GM23338 (cell line): ENCODE measurements at regions not wholly inside any gene's neighbourhood (a gene's known extent, or its start where the extent isn't known, plus 50 kb on each side); places are given as distances from the start of the nearest gene placed in this dataset.
"Not testable (repeated sequence)": the region's sequence is repeated elsewhere in the genome, so short reads cannot be mapped to it uniquely, and the experiment has no call there.

ENCODE experiments used
- ATAC-seq: fragments of 200-7000 bp; cut with Tn5 transposase; 3 replicates; pipeline ENCODE4 v1.9.1; 2020
- DNase-seq: peaks from one replicate; pipeline ENCODE4 v3.0.0-alpha.2; 2015; ENCODE audit warnings: low spot score
- H2AFZ ChIP-seq: fragments of 200-600 bp; sonication (generic); 2 replicates; pipeline ENCODE4 v1.8.0; 2016; ENCODE audit warnings: antibody characterized with exemption, mild to moderate bottlenecking, moderate library complexity
- H3F3A ChIP-seq: fragments of 200-600 bp; sonication (generic); replicated peaks from 2 replicates; pipeline ENCODE4 v1.8.0; 2017; ENCODE audit warnings: antibody characterized with exemption, mixed run types, low read depth
- H3K27ac ChIP-seq: fragments of 200-600 bp; sonication (generic); 2 replicates; pipeline ENCODE4 v1.6.1; 2016; ENCODE audit warnings: low read depth
- H3K27me3 ChIP-seq: fragments of 200-600 bp; sonication (generic); 2 replicates; pipeline ENCODE4 v1.8.0; 2016; ENCODE audit warnings: mild to moderate bottlenecking, mixed run types, moderate library complexity; ENCODE audit not compliant: insufficient read depth
- H3K36me3 ChIP-seq: fragments of 200-600 bp; sonication (generic); 2 replicates; pipeline ENCODE4 v1.8.0; 2016; ENCODE audit warnings: mild to moderate bottlenecking; ENCODE audit not compliant: insufficient read depth
- H3K4me1 ChIP-seq: fragments of 200-600 bp; sonication (generic); 2 replicates; pipeline ENCODE4 v1.8.0; 2016; ENCODE audit warnings: mild to moderate bottlenecking, moderate library complexity; ENCODE audit not compliant: insufficient read depth
- H3K4me2 ChIP-seq: fragments of 200-600 bp; sonication (generic); 2 replicates; pipeline ENCODE4 v1.7.1; 2017; ENCODE audit warnings: mixed run types
- H3K4me3 ChIP-seq: fragments of 200-600 bp; sonication (generic); 2 replicates; pipeline ENCODE4 v1.6.1; 2016; ENCODE audit warnings: mixed run types
- H3K79me2 ChIP-seq: fragments of 200-600 bp; sonication (generic); replicated peaks from 2 replicates; pipeline ENCODE4 v1.8.0; 2017; ENCODE audit warnings: mild to moderate bottlenecking; ENCODE audit not compliant: insufficient read depth
- H3K9me2 ChIP-seq: fragments of 200-600 bp; sonication (generic); 2 replicates; pipeline ENCODE4 v1.8.0; 2017; ENCODE audit not compliant: insufficient read depth
- H4K20me1 ChIP-seq: fragments of 200-600 bp; sonication (generic); replicated peaks from 2 replicates; pipeline ENCODE4 v1.8.0; 2017; ENCODE audit warnings: mild to moderate bottlenecking; ENCODE audit not compliant: insufficient read depth
- H3K27ac Mint-ChIP-seq: 2 replicates; pipeline ENCODE4 v1.8.0; 2020; ENCODE audit warnings: inconsistent platforms, mild to moderate bottlenecking, moderate library complexity, mixed read lengths
- H3K27me3 Mint-ChIP-seq: 3 replicates; pipeline ENCODE4 v1.8.0; 2022; ENCODE audit warnings: low read depth, mild to moderate bottlenecking, moderate library complexity, mixed read lengths, inconsistent platforms; ENCODE audit not compliant: insufficient read depth, poor library complexity
- H3K36me3 Mint-ChIP-seq: 3 replicates; pipeline ENCODE4 v1.8.0; 2021; ENCODE audit warnings: low read depth, mild to moderate bottlenecking, inconsistent platforms, moderate library complexity, mixed read lengths
- H3K4me1 Mint-ChIP-seq: 3 replicates; pipeline ENCODE4 v1.8.0; 2020; ENCODE audit warnings: mild to moderate bottlenecking, inconsistent platforms, mixed read lengths
- H3K4me3 Mint-ChIP-seq: 3 replicates; pipeline ENCODE4 v1.8.0; 2021; ENCODE audit warnings: moderate library complexity, mild to moderate bottlenecking, inconsistent platforms, mixed read lengths
- H3K9me3 Mint-ChIP-seq: 3 replicates; pipeline ENCODE4 v1.8.0; 2020; ENCODE audit warnings: moderate library complexity, mild to moderate bottlenecking, inconsistent platforms, mixed read lengths
- ETS1 ChIP-seq: IDR thresholded peaks from 2 replicates; pipeline ENCODE4 v1.6.1; 2016; ENCODE audit warnings: antibody characterized with exemption
- EZH2 ChIP-seq: fragments of 200-600 bp; sonication (generic); IDR thresholded peaks from one replicate; pipeline ENCODE4 v1.8.0; 2017; ENCODE audit warnings: antibody characterized with exemption, mild to moderate bottlenecking, low read depth; ENCODE audit not compliant: unreplicated experiment
- EZH2phosphoT487 ChIP-seq: fragments of 200-600 bp; sonication (generic); IDR thresholded peaks from one replicate; pipeline ENCODE4 v1.8.1; 2018; ENCODE audit warnings: antibody characterized with exemption; ENCODE audit not compliant: unreplicated experiment
- JUNB ChIP-seq: IDR thresholded peaks from one replicate; pipeline ENCODE4 v1.6.1; 2016; ENCODE audit warnings: antibody characterized with exemption; ENCODE audit not compliant: unreplicated experiment
- NANOG ChIP-seq: IDR thresholded peaks from 2 replicates; pipeline ENCODE4 v1.6.1; 2016; ENCODE audit warnings: antibody characterized with exemption, borderline replicate concordance
- POLR2AphosphoS5 ChIP-seq: IDR thresholded peaks from 2 replicates; pipeline ENCODE4 v1.6.1; 2016; ENCODE audit warnings: antibody characterized with exemption, low read depth
- STAT1 ChIP-seq: IDR thresholded peaks from one replicate; pipeline ENCODE4 v1.6.1; 2016; ENCODE audit warnings: antibody characterized with exemption; ENCODE audit not compliant: unreplicated experiment
- ZNF331 ChIP-seq: fragments of 250-450 bp; sonication (Bioruptor Pico); IDR thresholded peaks from 2 replicates; pipeline ENCODE4 v1.5.0; 2020; ENCODE audit warnings: low read depth, mild to moderate bottlenecking, moderate library complexity
- TF ChIP-seq, protein P1 (sequence below): IDR thresholded peaks from one replicate; pipeline ENCODE4 v1.6.1; 2018; ENCODE audit warnings: antibody characterized with exemption; ENCODE audit not compliant: unreplicated experiment

GRCh38 chr18:22068784-22069183, 100.6 kb upstream of the GATA6 start:
- H4K20me1 ChIP-seq, H3K79me2 ChIP-seq, H3K27me3 ChIP-seq, H3K9me2 ChIP-seq, DNase-seq, H3K27me3 Mint-ChIP-seq, H3K4me2 ChIP-seq, H3K27ac ChIP-seq, H3K36me3 Mint-ChIP-seq, H3F3A ChIP-seq, H2AFZ ChIP-seq, H3K36me3 ChIP-seq, ATAC-seq, H3K4me3 ChIP-seq, H3K4me1 ChIP-seq, H3K4me3 Mint-ChIP-seq, H3K9me3 Mint-ChIP-seq, H3K4me1 Mint-ChIP-seq, H3K27ac Mint-ChIP-seq: not testable (repeated sequence)

DNA sequence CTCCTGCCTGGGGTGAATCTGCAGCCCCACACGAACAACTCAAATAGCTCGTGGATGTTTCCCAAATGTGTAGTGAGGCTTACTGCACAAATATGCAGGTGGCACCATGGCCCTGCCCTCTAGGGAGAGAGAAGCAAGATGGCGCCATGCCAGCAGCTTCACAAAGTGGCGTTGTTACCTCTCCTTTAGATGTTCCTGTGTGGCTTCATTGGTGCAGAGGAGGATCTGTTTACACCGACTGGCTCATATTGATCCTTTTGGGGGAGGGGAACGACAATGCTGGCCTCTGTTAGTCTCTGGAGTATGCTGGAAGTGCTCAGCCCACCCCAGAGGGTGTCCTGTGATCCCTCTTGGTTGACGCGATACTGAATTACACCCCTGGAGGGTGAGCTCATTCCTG, 99.5 kb upstream of the GATA6 start:
- no peak for TF ChIP-seq NANOG
- TF ChIP-seq EZH2: no peak
- TF ChIP-seq EZH2phosphoT487: no peak
- TF ChIP-seq POLR2AphosphoS5: no peak
- no peak for TF ChIP-seq ZNF331 (CRISPR knock-in tag)
- H4K20me1 ChIP-seq: no peaks in the 10 kb centered on the region
- peaks cover 3% of the 10 kb centered on the region; the same call in 1 of the 2 replicates for H3K9me2 ChIP-seq
- H3K4me3 ChIP-seq: no peak overlapping the region
- H3K27ac Mint-ChIP-seq: no peak overlapping the region
- H3K27me3 ChIP-seq: no peaks in the 10 kb centered on the region
- DNase-seq (no peak), ATAC-seq (no peak)
- no peaks in the 10 kb centered on the region for H3K4me1 ChIP-seq
- H3K27ac ChIP-seq: no peak overlapping the region
- H2AFZ ChIP-seq: no peak overlapping the region
- H3K4me1 Mint-ChIP-seq: peaks cover 3% of the 10 kb centered on the region; the same call in 1 of the 3 replicates
- no peaks in the 10 kb centered on the region for H3K36me3 Mint-ChIP-seq
- no peaks in the 10 kb centered on the region for H3K9me3 Mint-ChIP-seq
- H3K36me3 ChIP-seq: no peaks in the 10 kb centered on the region
- no peak overlapping the region for H3K4me2 ChIP-seq
- no peak overlapping the region for H3K4me3 Mint-ChIP-seq
- no peaks in the 10 kb centered on the region for H3F3A ChIP-seq
- H3K27me3 Mint-ChIP-seq: no peaks in the 10 kb centered on the region
- H3K79me2 ChIP-seq: no peaks in the 10 kb centered on the region

- H3F3A ChIP-seq: no peaks in the 10 kb centered on the region
- peaks cover under 1% of the 10 kb centered on the region; the same call in 1 of the 3 replicates for H3K9me3 Mint-ChIP-seq
- no peaks in the 10 kb centered on the region for H3K4me1 ChIP-seq
- no peaks in the 10 kb centered on the region for H4K20me1 ChIP-seq
- H3K36me3 Mint-ChIP-seq: no peaks in the 10 kb centered on the region
- DNase-seq (no peak), ATAC-seq (no peak)
- no peaks in the 10 kb centered on the region for H3K36me3 ChIP-seq
- H3K4me3 Mint-ChIP-seq: no peak overlapping the region
- H3K27me3 Mint-ChIP-seq: peaks cover 4% of the 10 kb centered on the region
- H3K27me3 ChIP-seq: no peaks in the 10 kb centered on the region
- no peak overlapping the region for H3K4me3 ChIP-seq
- H2AFZ ChIP-seq: no peak overlapping the region
- H3K4me1 Mint-ChIP-seq: peaks cover 3% of the 10 kb centered on the region; the same call in 1 of the 3 replicates
- H3K27ac ChIP-seq: no peak overlapping the region
- peaks cover 3% of the 10 kb centered on the region; the same call in 1 of the 2 replicates for H3K9me2 ChIP-seq
- no peak overlapping the region for H3K4me2 ChIP-seq
- H3K79me2 ChIP-seq: no peaks in the 10 kb centered on the region
- no peak overlapping the region for H3K27ac Mint-ChIP-seq
- no peak for TF ChIP-seq ETS1
- no peak for TF ChIP-seq ZNF331 (CRISPR knock-in tag)
- TF ChIP-seq, protein P1, sequence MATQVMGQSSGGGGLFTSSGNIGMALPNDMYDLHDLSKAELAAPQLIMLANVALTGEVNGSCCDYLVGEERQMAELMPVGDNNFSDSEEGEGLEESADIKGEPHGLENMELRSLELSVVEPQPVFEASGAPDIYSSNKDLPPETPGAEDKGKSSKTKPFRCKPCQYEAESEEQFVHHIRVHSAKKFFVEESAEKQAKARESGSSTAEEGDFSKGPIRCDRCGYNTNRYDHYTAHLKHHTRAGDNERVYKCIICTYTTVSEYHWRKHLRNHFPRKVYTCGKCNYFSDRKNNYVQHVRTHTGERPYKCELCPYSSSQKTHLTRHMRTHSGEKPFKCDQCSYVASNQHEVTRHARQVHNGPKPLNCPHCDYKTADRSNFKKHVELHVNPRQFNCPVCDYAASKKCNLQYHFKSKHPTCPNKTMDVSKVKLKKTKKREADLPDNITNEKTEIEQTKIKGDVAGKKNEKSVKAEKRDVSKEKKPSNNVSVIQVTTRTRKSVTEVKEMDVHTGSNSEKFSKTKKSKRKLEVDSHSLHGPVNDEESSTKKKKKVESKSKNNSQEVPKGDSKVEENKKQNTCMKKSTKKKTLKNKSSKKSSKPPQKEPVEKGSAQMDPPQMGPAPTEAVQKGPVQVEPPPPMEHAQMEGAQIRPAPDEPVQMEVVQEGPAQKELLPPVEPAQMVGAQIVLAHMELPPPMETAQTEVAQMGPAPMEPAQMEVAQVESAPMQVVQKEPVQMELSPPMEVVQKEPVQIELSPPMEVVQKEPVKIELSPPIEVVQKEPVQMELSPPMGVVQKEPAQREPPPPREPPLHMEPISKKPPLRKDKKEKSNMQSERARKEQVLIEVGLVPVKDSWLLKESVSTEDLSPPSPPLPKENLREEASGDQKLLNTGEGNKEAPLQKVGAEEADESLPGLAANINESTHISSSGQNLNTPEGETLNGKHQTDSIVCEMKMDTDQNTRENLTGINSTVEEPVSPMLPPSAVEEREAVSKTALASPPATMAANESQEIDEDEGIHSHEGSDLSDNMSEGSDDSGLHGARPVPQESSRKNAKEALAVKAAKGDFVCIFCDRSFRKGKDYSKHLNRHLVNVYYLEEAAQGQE: no peak
- no peak for TF ChIP-seq STAT1
- TF ChIP-seq JUNB: no peak
- TF ChIP-seq POLR2AphosphoS5: no peak
- no peak for TF ChIP-seq NANOG
- TF ChIP-seq EZH2phosphoT487: no peak
- TF ChIP-seq EZH2: no peak
These were observed 96.0 kb upstream of the GATA6 start for GRCh38 chr18:22073411-22073810.
